ENCODE measurements at regions not wholly inside any gene's neighbourhood (a gene's known extent, or its start where the extent isn't known, plus 50 kb on each side); places are given as distances from the start of the nearest gene placed in this dataset.

- H3K36me3 ChIP-seq (ENCODE audit: control insufficient read depth, insufficient read depth, low read length), result no peaks in the 10 kb centered on the region
Observed at GRCh38 chr16:9570521-9570920, 479.1 kb downstream of the HAPSTR1 start.

GRCh38 chr16:9578459-9578858 lies 487.0 kb downstream of the HAPSTR1 start:
- Histone ChIP-seq H3K9me3 (ENCODE audit: control insufficient read depth, insufficient read depth, low read depth, low read length) (no peaks in the 10 kb centered on the region), H3K4me1 (ENCODE audit: control insufficient read depth, insufficient read depth, low read length) (no peaks in the 10 kb centered on the region), H3K27ac (ENCODE audit: low read length) (no peak overlapping the region), H3K27me3 (ENCODE audit: control insufficient read depth, insufficient read depth, low read length) (no peaks in the 10 kb centered on the region), H3K36me3 (ENCODE audit: control insufficient read depth, insufficient read depth, low read length) (no peaks in the 10 kb centered on the region), H3K4me3 (ENCODE audit: low read depth in 2 of 2, low read length in 2 of 2) (no peak overlapping the region)
- CTCF ChIA-PET, result no interaction called here
- no peak for DNase-seq (ENCODE audit: low read depth, low spot score)
- BruUV-seq (replicated peaks), result no TSS peak
- POLR2A ChIA-PET, result no interaction called here
- intact Hi-C loops (cut with micrococcal nuclease; ENCODE audit: unreplicated experiment), result no loop called here
- in situ Hi-C loops (cut with HindIII; ENCODE audit: low pct_unique_long_range_greater_than_20kb, low sequenced_read_pairs), result no loop called here
- TF ChIP-seq CTCF (IDR thresholded peaks at IDR 0.05) (no peak), TCF7L2 (IDR thresholded peaks at IDR 0.05; ENCODE audit: low read depth, low read length) (no peak), REST (IDR thresholded peaks at IDR 0.05; ENCODE audit: insufficient read depth in 1 of 2, low read depth in 2 of 2, low read length in 1 of 2) (no peak), POLR2AphosphoS5 (IDR thresholded peaks at IDR 0.05; ENCODE audit: low read depth, low read length) (no peak), SIN3A (IDR thresholded peaks at IDR 0.05; ENCODE audit: borderline replicate concordance, insufficient read depth, low read depth, low read length) (no peak)
- no peak for ATAC-seq

More at GRCh38 chr16:9570521-9570920, 479.1 kb downstream of the HAPSTR1 start:
- DNase-seq (ENCODE audit: low read depth, low spot score) (no peak), ATAC-seq (no peak)
- Histone ChIP-seq H3K27me3 (ENCODE audit: control insufficient read depth, insufficient read depth, low read length) (peaks cover 2% of the 10 kb centered on the region; the same call in 1 of the 2 replicates), H3K9me3 (ENCODE audit: control insufficient read depth, insufficient read depth, low read depth, low read length) (no peaks in the 10 kb centered on the region), H3K4me3 (ENCODE audit: low read depth in 2 of 2, low read length in 2 of 2) (no peak overlapping the region), H3K27ac (ENCODE audit: low read length) (no peak overlapping the region), H3K4me1 (ENCODE audit: control insufficient read depth, insufficient read depth, low read length) (no peaks in the 10 kb centered on the region)
- TF ChIP-seq POLR2AphosphoS5 (IDR thresholded peaks at IDR 0.05; ENCODE audit: low read depth, low read length) (no peak), REST (IDR thresholded peaks at IDR 0.05; ENCODE audit: insufficient read depth in 1 of 2, low read depth in 2 of 2, low read length in 1 of 2) (no peak), SIN3A (IDR thresholded peaks at IDR 0.05; ENCODE audit: borderline replicate concordance, insufficient read depth, low read depth, low read length) (no peak), TCF7L2 (IDR thresholded peaks at IDR 0.05; ENCODE audit: low read depth, low read length) (no peak), CTCF (IDR thresholded peaks at IDR 0.05) (no peak)
- in situ Hi-C loops (cut with HindIII; ENCODE audit: low pct_unique_long_range_greater_than_20kb, low sequenced_read_pairs), result no loop called here
- intact Hi-C loops (cut with micrococcal nuclease; ENCODE audit: unreplicated experiment), result no loop called here
- POLR2A ChIA-PET, result no interaction called here
- BruUV-seq (replicated peaks), result no TSS peak
- CTCF ChIA-PET, result no interaction called here
